Liver (tissue), 8 donors: ENCODE measurements at regions not wholly inside any gene's neighbourhood (a gene's known extent, or its start where the extent isn't known, plus 50 kb on each side); places are given as distances from the start of the nearest gene placed in this dataset.

ENCODE experiments used
- DNase-seq: peaks from one replicate; pipeline ENCODE4 v3.0.0-alpha.2; 2017; ENCODE audit warnings: low spot score
- H3K27ac ChIP-seq, 2 donors: one replicate each; pipeline ENCODE4 v1.7.0; 2013; ENCODE audit warnings: inconsistent platforms in 2 of 2, low read length in 2 of 2, control low read depth in 1 of 2, low read depth in 1 of 2, mild to moderate bottlenecking in 1 of 2
- H3K27me3 ChIP-seq, 4 donors: one replicate each; pipeline versions ENCODE4 v1.6.1 to v1.7.0; 2013; ENCODE audit warnings: low read length in 3 of 4, inconsistent platforms in 1 of 4, mild to moderate bottlenecking in 1 of 4, moderate library complexity in 1 of 4; ENCODE audit not compliant: control insufficient read depth in 4 of 4, insufficient read depth in 4 of 4
- H3K36me3 ChIP-seq, 4 donors: one replicate each; pipeline versions ENCODE4 v1.6.1 to v1.7.0; 2013; ENCODE audit warnings: low read length in 3 of 4, mild to moderate bottlenecking in 3 of 4, low read depth in 1 of 4, moderate library complexity in 1 of 4; ENCODE audit not compliant: control insufficient read depth in 4 of 4, insufficient read depth in 3 of 4
- H3K4me1 ChIP-seq, 4 donors: one replicate each; pipeline versions ENCODE4 v1.6.1 to v1.7.0; 2013; ENCODE audit warnings: low read length in 3 of 4, mild to moderate bottlenecking in 3 of 4, moderate library complexity in 1 of 4; ENCODE audit not compliant: control insufficient read depth in 4 of 4, insufficient read depth in 4 of 4
- H3K4me3 ChIP-seq, 3 donors: one replicate each; pipeline versions ENCODE4 v1.6.1 to v1.7.0; 2013; ENCODE audit warnings: low read length in 3 of 3, control low read depth in 1 of 3, low read depth in 1 of 3, mild to moderate bottlenecking in 1 of 3
- H3K9ac ChIP-seq, 2 donors: one replicate each; pipeline ENCODE4 v1.7.0; 2013; ENCODE audit warnings: low read length in 2 of 2, mild to moderate bottlenecking in 2 of 2, moderate library complexity in 2 of 2, control low read depth in 1 of 2, low read depth in 1 of 2
- H3K9me3 ChIP-seq, 4 donors: one replicate each; pipeline versions ENCODE4 v1.6.1 to v1.7.0; 2013; ENCODE audit warnings: low read length in 3 of 4; ENCODE audit not compliant: control insufficient read depth in 4 of 4
- CTCF ChIP-seq: fragments of 150-350 bp; IDR thresholded peaks from 2 replicates; pipeline ENCODE4 v1.5.1; 2017; ENCODE audit warnings: improper control_type of control experiment, low read depth, low read length; ENCODE audit not compliant: missing input control
- EGR1 ChIP-seq, 2 donors: IDR thresholded peaks; 2 replicates each; pipeline ENCODE4 v1.6.1; 2016 to 2018; ENCODE audit warnings: antibody characterized with exemption in 2 of 2, low read depth in 2 of 2
- FOXA1 ChIP-seq: IDR thresholded peaks from 2 replicates; pipeline ENCODE4 v1.6.1; 2016; ENCODE audit warnings: antibody characterized with exemption
- FOXA2 ChIP-seq: IDR thresholded peaks from 2 replicates; pipeline ENCODE4 v1.6.1; 2016; ENCODE audit warnings: antibody characterized with exemption
- GABPA ChIP-seq, 2 donors: IDR thresholded peaks in 1 of 2; conservative IDR thresholded peaks in 1 of 2; 2 replicates each; pipeline ENCODE4 v1.6.1; 2016; ENCODE audit warnings: antibody characterized with exemption in 2 of 2, mild to moderate bottlenecking in 1 of 2, moderate library complexity in 1 of 2
- HNF4G ChIP-seq: IDR thresholded peaks from 2 replicates; pipeline ENCODE4 v1.6.1; 2016; ENCODE audit warnings: antibody characterized with exemption
- JUND ChIP-seq, 2 donors: IDR thresholded peaks; 2 replicates each; pipeline ENCODE4 v1.6.1; 2016; ENCODE audit warnings: antibody characterized with exemption in 2 of 2
- NR2F2 ChIP-seq: IDR thresholded peaks from 2 replicates; pipeline ENCODE4 v1.6.1; 2016; ENCODE audit warnings: antibody characterized with exemption
- RAD21 ChIP-seq, 2 donors: IDR thresholded peaks; 2 replicates each; pipeline ENCODE4 v1.6.1; 2016; ENCODE audit warnings: antibody characterized with exemption in 2 of 2, mild to moderate bottlenecking in 2 of 2
- SP1 ChIP-seq: IDR thresholded peaks from 2 replicates; pipeline ENCODE4 v1.6.1; 2018; ENCODE audit warnings: antibody characterized with exemption, mild to moderate bottlenecking
- TAF1 ChIP-seq: conservative IDR thresholded peaks from 2 replicates; pipeline ENCODE4 v1.6.1; 2016; ENCODE audit warnings: antibody characterized with exemption, mild to moderate bottlenecking
- YY1 ChIP-seq: IDR thresholded peaks from 2 replicates; pipeline ENCODE4 v1.6.1; 2016; ENCODE audit warnings: antibody characterized with exemption, mild to moderate bottlenecking
- WGBS: extraction: QIAGEN DNeasy Blood & Tissue Kit; methylation state at CpG from one replicate; pipeline ENCODE4 v1.1.7; 2013; 5-methylcytosine and 5-hydroxymethylcytosine counted together
- TF ChIP-seq, protein P1 (sequence below): IDR thresholded peaks from 2 replicates; pipeline ENCODE4 v1.6.1; 2016; ENCODE audit warnings: antibody characterized with exemption
- TF ChIP-seq, protein P2 (sequence below): IDR thresholded peaks from 2 replicates; pipeline ENCODE4 v1.6.1; 2016; ENCODE audit warnings: antibody characterized with exemption, mild to moderate bottlenecking
- TF ChIP-seq, protein P3 (sequence below): IDR thresholded peaks from 2 replicates; pipeline ENCODE4 v1.6.1; 2016; ENCODE audit warnings: antibody characterized with exemption
- donor health status: healthy.
- donor health status: healthy.
- donor health status: healthy.
- donor health status: healthy.
- donor health status: healthy.

DNA sequence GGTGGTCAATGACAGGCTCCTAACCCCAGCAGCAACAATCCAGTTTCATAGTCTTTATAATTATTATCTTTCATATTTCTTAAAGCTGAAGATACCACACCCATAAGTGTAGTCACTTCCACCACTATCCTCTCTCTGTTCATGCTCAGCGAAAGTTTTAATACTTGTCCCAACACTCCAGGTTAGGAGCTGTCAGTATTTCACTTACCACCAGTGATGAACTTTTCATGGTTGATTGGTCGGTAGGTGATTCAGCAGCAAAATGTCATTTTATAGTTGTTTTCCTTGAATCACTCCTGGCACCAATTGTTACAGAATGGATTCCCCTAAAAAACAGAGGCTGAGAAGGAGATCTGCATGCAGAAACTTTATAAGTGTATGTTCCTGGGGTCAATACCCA lies 324.9 kb downstream of the CCDC85A start:
- Histone ChIP-seq H3K9me3 (no peaks in the 10 kb centered on the region), H3K27me3 (no peaks in the 10 kb centered on the region), H3K9ac (no peak overlapping the region), H3K27ac (no peak overlapping the region), H3K4me3 (no peak overlapping the region), H3K36me3 (no peaks in the 10 kb centered on the region), H3K4me1 (no peaks in the 10 kb centered on the region)
- WGBS = 92% methylated on average over 2 of the region's 2 CpGs
- TF ChIP-seq YY1 = no peak
- no peak for TF ChIP-seq FOXA2
- no peak for TF ChIP-seq NR2F2
- no peak for TF ChIP-seq CTCF
- TF ChIP-seq, protein P1, sequence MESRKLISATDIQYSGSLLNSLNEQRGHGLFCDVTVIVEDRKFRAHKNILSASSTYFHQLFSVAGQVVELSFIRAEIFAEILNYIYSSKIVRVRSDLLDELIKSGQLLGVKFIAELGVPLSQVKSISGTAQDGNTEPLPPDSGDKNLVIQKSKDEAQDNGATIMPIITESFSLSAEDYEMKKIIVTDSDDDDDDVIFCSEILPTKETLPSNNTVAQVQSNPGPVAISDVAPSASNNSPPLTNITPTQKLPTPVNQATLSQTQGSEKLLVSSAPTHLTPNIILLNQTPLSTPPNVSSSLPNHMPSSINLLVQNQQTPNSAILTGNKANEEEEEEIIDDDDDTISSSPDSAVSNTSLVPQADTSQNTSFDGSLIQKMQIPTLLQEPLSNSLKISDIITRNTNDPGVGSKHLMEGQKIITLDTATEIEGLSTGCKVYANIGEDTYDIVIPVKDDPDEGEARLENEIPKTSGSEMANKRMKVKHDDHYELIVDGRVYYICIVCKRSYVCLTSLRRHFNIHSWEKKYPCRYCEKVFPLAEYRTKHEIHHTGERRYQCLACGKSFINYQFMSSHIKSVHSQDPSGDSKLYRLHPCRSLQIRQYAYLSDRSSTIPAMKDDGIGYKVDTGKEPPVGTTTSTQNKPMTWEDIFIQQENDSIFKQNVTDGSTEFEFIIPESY = no peak
- TF ChIP-seq GABPA (IDR thresholded peaks at IDR 0.05 in 1 of 2, conservative IDR thresholded peaks at IDR 0.05 in 1 of 2) = no peak
- TF ChIP-seq RAD21 (IDR thresholded peaks at IDR 0.05) = no peak
- no peak for TF ChIP-seq EGR1 (IDR thresholded peaks at IDR 0.05; ENCODE audit: low read depth in 2 of 2)
- no peak for TF ChIP-seq TAF1
- TF ChIP-seq, protein P2, sequence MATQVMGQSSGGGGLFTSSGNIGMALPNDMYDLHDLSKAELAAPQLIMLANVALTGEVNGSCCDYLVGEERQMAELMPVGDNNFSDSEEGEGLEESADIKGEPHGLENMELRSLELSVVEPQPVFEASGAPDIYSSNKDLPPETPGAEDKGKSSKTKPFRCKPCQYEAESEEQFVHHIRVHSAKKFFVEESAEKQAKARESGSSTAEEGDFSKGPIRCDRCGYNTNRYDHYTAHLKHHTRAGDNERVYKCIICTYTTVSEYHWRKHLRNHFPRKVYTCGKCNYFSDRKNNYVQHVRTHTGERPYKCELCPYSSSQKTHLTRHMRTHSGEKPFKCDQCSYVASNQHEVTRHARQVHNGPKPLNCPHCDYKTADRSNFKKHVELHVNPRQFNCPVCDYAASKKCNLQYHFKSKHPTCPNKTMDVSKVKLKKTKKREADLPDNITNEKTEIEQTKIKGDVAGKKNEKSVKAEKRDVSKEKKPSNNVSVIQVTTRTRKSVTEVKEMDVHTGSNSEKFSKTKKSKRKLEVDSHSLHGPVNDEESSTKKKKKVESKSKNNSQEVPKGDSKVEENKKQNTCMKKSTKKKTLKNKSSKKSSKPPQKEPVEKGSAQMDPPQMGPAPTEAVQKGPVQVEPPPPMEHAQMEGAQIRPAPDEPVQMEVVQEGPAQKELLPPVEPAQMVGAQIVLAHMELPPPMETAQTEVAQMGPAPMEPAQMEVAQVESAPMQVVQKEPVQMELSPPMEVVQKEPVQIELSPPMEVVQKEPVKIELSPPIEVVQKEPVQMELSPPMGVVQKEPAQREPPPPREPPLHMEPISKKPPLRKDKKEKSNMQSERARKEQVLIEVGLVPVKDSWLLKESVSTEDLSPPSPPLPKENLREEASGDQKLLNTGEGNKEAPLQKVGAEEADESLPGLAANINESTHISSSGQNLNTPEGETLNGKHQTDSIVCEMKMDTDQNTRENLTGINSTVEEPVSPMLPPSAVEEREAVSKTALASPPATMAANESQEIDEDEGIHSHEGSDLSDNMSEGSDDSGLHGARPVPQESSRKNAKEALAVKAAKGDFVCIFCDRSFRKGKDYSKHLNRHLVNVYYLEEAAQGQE = no peak
- no peak for TF ChIP-seq SP1
- TF ChIP-seq, protein P3, sequence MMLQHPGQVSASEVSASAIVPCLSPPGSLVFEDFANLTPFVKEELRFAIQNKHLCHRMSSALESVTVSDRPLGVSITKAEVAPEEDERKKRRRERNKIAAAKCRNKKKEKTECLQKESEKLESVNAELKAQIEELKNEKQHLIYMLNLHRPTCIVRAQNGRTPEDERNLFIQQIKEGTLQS = no peak
- no peak for TF ChIP-seq HNF4G
- TF ChIP-seq FOXA1 = no peak
- no peak for DNase-seq

GRCh38 chr2:56510610-56511009 lies 326.8 kb downstream of the CCDC85A start:
- H3K9ac ChIP-seq = no peak overlapping the region
- H3K27me3 ChIP-seq = no peaks in the 10 kb centered on the region
- H3K4me3 ChIP-seq = no peak overlapping the region
- TF ChIP-seq, protein P3 = no peak
- TF ChIP-seq FOXA2 (no peak), EGR1 (IDR thresholded peaks at IDR 0.05; ENCODE audit: low read depth in 2 of 2) (no peak), JUND (IDR thresholded peaks at IDR 0.05) (no peak), SP1 (no peak), GABPA (IDR thresholded peaks at IDR 0.05 in 1 of 2, conservative IDR thresholded peaks at IDR 0.05 in 1 of 2) (no peak), HNF4G (no peak), RAD21 (IDR thresholded peaks at IDR 0.05) (no peak), YY1 (no peak)
- TF ChIP-seq, protein P2 = no peak
- TF ChIP-seq, protein P1 = no peak
- no peaks in the 10 kb centered on the region for H3K9me3 ChIP-seq
- H3K36me3 ChIP-seq = no peaks in the 10 kb centered on the region
- 81% methylated on average over 2 of the region's 2 CpGs for WGBS
- no peaks in the 10 kb centered on the region for H3K4me1 ChIP-seq
- H3K27ac ChIP-seq = no peak overlapping the region
- no peak for DNase-seq
